ENCODE measurements at regions not wholly inside any gene's neighbourhood (a gene's known extent, or its start where the extent isn't known, plus 50 kb on each side); places are given as distances from the start of the nearest gene placed in this dataset.
A peak's percentile ranks its signal among the peaks of the same experiment; 100 is the strongest.
"Not testable (repeated sequence)": the region's sequence is repeated elsewhere in the genome, so short reads cannot be mapped to it uniquely, and the experiment has no call there.

DNA sequence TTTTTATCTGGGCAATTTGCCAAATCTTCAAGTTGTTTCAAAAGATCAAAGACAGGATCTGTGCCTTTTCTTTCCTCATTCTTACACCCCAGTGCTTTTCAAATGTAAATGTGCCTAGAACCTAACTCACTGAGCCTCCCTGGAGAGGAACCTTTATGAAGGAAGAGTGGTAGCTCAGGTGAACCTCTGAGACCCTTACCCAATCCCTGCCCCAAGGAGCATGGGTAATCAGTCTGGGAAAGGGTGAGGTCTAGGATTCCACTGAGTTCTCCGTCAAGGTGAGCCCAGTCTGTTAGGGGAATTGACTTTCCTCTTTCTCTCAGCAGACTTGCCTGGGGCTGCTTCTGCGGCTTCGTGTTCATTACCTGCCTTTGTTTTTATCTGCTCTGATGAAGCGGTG lies 88.1 kb upstream of the MAP4K4 start:
- DNase-seq = no peak

DNA sequence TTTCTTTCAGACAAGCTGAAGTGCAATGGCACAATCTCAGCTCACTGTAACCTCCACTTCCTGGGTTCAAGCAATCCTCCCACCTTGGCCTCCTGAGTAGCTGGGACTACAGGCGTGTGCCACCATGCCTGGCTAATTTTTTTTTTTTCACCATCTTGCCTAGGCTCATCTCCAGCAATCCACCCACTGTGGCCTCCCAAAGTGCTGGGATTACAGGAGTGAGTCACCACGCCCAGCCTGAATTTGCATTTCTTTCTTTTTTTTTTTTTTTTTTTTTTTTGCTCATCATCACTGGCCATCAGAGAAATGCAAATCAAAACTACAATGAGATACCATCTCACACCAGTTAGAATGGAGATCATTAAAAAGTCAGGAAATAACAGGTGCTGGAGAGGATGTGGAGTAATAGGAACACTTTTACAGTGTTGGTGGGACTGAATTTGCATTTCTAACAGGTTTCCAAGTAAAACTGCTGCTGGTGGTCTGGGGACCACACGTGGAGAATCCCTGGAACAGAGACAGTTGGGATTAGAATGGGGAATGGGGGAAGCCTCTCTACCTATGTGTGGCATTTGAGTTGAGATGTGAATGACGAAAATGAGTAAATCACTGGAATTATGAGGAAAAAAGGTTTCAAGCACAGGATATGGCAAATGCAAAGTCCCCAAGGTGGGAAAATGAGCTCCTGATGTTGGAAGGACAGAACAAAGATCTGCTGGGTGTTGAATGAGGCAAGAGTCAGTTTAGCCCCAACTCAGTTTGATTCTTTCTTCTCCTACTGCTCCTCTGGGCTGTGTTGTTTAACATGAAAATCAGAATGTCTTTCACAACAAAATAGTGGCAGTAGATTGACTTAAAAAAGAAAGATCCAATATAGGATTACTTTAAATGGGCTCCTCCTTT lies 88.8 kb upstream of the MAP4K4 start:
- DNase-seq = no peak

DNA sequence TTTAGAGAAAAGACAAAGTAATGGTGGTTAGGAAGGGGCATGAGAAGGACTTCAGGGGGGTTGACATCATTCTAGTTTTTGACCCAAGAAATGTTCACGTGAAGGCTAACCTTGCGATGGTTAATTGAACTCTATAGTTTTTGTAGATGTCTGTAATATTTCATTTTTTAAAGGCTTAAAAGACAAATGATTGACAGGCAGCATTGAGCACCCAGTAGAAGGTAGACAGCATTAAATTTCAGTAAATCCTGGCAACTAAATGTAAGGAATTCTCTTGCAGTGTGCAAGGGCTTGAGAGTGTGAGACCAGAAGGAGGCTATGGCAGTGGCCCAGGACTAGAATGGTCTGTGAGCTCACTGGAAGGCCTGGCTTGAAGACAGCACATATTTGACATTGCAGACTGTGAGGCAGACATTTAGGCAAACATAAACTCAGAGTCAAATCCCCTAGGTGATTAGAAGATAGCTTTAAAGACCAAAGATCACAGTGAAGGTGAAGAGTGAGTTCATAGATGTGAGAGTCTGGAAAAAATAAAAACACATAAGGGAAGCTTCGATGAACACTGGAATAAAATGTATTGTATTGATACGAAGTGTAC lies 100.1 kb upstream of the MAP4K4 start:
- no peak for DNase-seq

DNA sequence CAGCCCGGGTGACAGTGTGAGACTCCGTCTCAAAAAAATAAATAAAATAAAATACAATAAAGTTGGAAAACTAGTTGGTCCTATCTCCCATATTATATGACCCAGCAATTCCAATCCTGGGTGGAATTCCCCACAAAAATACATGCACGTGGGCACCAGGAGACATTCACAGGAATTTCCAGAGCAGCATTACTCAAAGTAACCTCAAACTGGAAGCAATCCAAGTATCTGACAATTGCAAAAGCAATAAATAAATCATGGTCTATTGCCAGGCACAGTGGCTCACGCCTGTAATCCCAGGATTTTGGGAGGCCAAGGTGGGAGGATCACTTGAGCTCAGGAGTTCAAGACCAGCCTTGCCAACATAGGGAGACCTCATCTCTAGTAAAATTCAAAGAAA lies 101.2 kb upstream of the MAP4K4 start:
- DNase-seq = no peak

DNA sequence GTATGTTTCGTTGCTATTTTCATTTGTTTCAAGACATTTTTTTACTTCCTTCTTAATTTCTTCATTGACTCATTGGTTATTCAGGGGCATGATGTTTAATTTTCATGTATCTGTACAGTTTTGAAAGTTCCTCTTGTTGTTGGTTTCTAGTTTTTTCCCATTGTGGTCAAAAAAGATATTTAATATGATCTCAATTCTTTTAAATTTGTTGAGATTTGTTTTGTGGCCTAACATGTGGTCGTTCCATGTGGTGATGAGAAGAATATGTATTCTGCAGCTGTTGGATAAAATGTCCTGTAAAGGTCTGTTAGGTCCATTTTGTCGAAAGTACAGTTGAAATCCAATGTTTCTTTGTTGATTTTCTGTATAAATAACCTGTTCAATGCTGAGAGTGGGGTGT lies 110.3 kb upstream of the MAP4K4 start:
- DNase-seq = no peak

DNA sequence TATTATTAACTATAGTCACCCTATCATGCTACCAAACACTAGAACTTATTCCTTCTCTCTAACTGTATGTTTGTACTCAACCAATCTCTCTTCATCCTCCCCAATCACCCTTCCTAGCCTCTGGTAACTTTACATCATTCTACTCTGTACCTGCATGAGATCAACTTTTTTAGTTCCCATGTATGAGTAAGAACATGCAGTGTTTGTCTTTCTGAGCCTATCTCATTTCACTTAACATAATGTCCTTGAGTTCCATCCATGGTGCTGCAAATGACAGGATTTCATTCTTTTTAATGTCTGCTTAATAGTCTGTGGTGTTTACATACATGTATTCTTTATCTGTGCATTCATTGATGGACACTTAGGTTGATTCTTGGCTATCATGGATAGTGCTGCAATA lies 108.9 kb upstream of the RFX8 start:
- no peak for DNase-seq

DNA sequence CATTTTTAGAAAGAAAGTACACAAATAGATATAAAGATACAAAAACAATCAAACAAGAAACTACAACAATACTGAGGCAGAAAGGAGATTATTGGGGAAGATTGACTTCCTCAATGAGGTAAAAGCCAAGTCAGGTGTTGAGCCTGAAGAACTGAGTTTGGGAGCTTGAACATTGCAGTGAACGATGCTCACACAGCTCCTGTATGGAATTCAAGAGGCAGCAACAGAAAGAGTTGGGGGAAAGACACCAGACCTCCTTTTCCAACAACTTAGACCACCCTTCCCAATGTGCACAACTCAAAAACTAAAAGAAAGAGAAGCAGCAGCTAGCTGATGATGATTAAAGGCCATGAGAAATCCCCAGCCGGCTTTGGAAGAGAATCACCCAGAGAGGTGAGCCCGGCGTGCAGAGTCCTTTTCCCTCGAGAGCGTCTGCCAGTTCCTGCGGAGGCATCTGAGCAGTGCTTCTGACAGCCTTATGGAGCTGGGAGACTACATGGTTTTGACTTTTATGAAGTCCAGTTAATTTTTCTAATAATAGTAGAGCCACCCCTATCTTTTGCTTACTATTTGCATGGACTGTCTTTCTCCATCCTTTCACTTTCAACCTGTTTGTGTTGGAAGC lies 106.9 kb upstream of the RFX8 start:
- no peak for DNase-seq

DNA sequence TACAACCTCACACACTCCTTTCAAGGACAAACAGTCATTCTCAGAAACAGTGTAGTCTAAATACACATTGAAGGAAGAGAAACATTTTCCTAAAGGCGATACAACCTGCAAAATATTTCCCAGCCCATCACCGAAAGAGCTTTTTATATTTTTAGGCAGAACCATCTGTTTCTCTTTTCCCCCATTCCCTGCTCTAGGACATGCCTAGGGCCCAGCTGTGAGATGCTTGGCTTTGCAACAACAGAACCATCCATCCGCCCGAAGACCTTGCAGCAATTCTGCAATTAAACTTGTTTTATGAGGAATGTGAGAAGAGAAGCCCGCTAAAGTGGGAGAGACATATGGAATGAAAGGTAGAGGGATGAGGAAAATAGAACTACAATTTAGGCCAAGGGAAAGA lies 105.6 kb upstream of the RFX8 start:
- DNase-seq = no peak

DNA sequence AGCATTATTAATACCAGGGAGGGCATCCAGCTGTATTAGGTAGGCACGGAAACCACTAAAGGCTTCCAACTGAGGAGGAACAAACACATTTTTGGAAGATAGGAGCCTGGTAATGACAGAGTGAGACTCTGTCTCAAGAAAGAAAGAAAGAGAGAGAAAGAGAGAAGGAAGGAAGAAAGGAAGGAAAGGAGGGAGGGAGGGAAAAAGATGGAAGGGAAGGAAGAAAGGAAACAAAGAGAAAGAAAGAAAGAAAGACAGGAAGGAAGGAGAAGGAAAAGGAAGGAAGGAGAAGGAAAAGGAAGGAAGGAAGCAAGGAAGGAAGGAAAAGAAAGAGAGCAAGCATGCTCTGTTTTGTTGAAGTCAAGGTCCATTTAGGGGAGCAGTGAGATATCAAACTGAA lies 103.8 kb upstream of the RFX8 start:
- no peak for DNase-seq

DNA sequence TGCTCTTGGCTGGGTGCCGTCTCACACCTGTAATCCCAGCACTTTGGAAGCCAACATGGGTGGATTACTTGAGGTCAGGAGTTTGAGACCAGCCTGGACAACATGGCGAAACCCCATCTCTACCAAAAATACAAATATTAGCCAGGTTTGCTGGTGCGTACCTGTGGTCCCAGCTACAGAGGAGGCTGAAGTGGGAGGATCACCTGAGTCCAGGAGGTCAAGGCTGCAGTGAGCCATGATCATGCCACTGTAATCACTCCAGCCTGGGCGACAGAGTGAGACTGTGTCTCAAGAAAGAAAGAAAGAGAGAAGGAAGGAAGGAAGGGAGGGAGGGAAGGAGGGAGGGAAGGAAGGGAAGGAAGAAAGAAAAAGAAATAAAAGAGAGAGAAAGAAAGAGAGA lies 103.2 kb upstream of the RFX8 start:
- not testable (repeated sequence) for DNase-seq

DNA sequence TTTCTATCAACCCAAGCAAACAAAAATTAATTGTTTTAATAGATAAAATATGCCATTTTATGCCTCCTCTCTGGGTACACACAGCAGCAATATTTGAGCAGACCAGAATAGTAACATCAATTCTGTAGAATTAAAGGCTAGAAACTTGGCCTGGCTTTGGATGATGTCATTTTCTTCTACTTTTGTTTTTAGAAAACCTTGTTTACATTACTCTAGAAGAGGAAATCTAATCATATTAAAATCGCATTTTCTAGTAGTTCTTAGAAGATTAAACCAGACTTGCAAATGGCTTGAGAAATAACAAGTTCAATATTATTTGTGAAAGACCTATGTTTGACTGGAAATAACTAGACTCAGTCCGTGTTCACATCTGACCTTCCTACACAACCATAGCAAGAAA lies 102.3 kb upstream of the RFX8 start:
- DNase-seq = no peak

DNA sequence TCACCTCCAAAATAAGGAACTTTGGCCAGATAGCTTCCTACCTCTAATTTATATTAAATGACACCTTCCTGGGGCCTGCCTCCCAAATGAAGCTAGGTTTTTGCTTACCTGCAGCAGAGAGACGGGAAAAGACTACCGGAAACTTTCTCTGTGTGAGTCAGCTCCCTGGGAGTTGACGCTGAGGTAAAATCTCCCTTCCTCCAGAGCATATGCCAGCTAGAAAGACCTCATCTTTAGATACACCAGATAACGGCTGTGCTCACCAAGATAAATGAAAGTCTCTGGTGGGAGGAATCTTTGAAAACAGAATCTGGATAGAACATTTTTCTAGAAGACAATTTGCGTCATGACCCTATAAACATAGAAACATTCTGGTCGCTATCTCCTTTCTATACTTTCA lies 99.7 kb upstream of the RFX8 start:
- no peak for DNase-seq

DNA sequence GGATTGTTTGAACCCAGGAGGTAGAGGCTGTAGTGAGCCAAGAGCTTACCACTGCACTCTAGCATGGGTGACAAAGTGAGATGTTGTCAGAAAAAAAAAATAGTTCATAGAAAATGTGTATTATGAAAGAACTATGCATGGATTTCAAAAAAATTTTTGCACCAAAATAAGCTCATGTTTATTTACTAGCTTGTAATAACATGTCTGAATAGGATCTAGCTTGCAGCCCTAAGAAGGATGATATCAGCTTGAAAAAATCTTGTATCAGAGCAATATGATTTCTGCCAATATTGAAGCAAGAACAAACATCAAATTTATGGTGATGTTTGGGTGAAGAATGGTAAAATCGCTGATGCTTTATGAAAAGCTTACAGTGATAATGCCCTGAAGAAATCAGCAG lies 97.0 kb upstream of the RFX8 start:
- no peak for DNase-seq

DNA sequence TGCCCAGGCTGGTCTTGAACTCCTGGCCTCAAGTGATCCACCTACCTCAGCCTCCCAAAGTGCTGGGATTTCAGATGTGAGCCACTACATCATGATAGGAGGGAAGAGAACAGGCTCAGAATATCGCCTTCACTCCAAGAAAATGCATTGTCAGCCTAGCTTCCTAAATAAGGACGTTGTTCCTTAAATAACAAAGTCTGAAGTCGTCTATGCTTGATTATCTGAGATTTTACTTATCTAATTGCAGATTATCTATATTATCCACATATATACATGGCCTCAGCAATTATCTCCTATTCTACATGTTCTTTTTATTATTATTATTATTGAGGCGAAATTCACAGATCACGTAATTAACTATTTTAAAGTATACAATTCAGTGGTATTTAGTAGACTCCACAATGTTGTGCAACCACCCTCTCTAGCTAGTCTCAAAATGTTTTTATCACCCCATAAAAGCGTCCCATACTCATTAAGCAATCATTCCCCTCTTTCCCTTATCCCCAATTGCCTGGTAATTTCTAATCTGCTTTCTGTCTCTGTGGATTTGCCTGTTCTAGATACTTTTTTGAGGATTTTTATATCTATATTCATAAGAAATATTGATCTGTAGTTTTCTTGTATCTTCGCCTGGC lies 95.1 kb upstream of the RFX8 start:
- no peak for DNase-seq

DNA sequence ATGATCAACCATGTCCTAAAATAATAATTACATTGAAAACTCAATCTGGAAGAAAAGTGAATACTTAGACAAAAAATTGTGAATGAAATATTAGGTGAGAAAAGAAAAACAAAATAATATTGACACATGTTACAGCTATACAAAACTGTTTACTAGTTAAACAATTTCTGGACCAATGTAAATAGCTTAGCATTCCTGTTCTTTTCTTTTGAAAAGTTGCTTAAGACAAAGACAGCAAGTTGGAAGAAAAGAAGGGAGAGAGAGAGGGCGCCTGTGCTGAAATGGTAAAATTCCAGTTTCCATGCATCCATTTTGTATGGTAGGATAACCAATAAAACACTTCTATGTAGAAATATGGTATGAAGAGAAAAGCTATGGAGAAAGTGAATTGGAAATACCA lies 94.1 kb upstream of the RFX8 start:
- DNase-seq = no peak

DNA sequence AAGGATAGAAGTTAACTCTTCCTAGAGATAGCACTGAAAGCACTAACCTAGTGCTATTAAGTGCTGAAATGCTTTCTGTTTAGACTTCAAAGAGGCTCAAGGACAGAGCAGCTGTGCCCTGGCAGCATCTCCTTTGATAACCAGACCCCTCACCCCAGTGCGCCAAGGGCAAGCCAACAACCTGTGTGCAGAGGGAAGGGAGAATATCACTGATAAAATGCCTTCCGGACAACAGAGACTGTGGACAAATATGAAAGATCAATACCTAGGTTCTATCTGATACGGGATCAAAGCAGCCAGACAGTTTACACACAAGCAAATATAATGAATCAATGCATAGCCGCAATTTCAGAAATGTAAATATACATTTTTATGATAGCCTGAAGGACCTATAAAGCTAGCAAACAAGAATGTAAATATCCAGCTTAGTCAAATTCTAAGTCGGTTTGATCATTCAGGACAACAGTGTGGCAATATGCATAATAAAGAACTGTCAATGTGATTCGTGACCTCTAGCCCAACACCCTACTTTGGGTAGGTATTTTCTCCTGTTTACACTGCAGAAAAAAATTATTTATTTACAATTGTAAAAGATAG lies 91.8 kb upstream of the RFX8 start:
- DNase-seq = no peak

DNA sequence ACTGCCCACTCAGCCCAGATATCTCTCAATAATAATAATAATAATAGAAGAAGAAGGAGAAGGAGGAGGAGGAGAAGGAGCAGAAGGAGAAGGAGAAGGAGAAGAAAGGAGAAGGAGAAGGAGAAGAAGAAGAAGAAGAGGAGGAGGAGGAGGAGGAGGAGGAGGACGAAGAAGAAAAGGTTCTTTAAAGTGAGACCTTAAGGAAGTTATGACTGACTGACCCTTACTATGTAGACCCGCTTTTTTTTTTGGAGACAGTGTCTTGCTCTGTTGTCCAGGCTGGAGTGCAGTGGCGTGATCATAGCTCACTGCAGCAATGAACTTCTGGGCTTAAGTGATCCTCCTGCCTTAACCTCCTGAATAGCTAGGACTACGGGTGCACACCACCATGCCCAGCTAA lies 88.9 kb upstream of the RFX8 start:
- no peak for DNase-seq

DNA sequence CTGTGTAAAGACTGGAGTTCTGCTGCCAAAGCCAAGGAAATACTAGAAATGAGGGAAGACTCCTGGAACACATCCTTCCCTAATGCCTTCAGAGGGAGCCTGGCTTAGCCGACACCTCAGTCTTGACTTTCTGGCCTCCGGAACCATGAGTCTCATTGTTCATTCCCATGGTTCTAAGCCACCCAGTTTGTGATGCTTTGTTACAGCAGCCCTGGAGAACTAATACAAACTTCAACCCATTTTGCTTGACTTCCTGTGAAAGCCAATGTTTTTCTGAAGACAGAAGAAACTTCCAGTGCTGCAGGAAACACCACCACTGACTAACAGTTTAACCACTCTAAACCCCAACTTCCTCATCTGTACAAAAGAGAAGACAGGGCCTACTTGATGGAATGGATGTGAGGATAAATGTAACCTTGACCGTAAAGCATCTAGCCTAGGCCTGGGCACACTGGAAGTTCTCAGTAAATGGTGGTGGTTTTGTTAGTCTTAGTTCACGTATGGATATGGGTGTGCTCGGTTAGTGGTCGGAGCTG lies 85.9 kb upstream of the RFX8 start:
- peak; percentile 8 for DNase-seq

DNA sequence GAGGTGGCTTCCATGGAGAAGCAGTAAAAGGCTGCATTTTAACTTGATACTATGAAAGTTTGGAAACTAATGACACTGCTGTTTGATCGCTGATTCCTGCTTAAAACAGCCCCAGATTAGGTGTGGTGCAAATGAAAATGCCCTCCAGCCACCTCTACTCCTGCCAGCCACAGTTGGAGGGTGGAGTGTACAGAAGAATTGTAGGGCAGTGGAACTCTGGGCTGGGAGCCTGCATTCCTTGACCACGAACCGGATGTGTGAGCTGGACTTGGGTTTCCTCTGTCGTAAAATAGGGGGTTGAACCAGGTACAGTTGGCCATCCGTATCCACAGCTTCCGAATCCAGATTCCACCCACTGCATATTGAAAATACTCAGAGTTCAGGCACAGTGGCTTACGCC lies 84.6 kb upstream of the RFX8 start:
- no peak for DNase-seq

DNA sequence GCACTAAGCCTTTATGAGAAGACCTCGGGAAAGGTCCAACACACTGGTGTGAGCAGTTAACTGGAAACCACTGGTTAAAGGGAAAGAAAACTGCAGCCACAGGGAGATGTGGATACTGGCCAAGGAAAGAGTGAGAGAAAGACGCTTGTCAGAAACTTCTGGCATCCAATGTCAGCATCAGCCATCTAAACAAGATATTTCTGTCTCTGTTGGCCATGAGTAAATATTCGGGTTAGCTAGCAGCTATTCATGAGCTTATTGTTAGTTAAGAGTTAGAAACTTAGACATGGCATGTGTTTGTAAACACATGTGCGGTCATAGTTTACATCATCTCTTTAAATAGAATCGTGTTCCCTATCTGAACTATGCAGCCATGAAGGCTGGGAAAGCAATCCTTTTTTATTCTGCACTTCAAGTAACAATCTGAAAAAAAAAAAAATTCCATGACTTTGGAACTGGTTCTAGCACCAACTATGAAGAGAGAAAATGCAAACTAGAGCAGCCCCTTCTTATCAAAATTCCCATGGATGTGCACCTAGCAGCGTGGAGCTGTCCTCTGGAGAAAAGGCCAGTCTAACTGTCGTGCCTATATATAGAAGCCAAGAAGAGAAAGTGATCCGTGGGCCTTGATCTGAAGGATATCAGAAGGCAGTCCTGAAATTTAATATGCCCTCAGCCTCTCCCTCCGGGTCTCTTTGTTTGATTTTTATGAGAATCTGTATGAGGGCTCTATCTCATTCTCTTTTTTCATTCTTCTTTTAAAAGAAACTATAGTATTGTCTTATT lies 84.0 kb upstream of the RFX8 start:
- DNase-seq = no peak

DNA sequence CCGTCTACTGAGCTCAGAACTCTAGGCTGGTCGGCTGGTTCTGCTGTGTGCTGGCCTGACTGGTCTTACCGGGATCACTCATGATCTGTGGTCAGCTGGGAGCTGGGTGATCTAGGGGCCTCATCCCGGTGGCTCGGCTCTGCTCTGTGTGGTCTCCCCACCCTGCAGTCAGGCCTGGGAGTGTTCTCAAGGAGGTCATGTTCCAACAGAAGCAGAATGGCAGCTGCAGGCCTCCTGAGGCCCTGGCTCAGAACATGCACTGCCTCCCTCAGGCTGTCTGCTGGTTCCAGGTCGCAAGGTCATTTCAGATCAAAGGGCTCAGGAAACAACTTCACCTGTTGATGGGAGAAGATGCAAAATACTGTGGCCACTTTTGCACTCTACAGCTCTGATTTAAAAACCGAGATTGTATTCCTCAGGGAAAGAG lies 81.1 kb upstream of the RFX8 start:
- no peak for DNase-seq

DNA sequence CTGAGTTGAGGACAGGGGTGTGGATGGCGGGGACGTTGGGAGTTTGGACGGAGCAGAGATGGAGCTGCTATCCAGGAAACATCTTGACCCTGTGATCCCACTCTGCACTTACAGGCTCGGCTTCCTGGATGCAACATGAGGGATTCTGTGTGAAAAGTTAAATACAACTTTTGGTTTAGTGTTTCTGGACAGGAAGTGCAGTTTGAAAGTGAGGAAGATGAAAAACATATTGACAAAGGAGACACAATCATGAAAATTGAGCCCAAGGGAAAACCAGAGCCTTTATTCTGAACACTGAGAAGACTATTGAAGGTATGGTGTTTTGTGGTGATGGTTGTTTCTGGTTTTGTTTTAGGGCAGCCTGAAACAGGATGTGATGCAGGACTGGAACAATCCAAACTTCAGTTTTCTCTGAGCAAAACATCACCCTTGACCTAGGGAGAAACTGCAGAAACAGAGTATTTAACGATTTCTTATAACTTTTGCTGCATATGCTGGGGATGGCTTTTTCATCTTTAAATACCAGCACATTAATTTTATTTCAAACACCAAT lies 76.5 kb upstream of the RFX8 start:
- no peak for DNase-seq

All from OCI-M1 (cell line).